ENCODE measurements at regions not wholly inside any gene's neighbourhood (a gene's known extent, or its start where the extent isn't known, plus 50 kb on each side); places are given as distances from the start of the nearest gene placed in this dataset.

DNA sequence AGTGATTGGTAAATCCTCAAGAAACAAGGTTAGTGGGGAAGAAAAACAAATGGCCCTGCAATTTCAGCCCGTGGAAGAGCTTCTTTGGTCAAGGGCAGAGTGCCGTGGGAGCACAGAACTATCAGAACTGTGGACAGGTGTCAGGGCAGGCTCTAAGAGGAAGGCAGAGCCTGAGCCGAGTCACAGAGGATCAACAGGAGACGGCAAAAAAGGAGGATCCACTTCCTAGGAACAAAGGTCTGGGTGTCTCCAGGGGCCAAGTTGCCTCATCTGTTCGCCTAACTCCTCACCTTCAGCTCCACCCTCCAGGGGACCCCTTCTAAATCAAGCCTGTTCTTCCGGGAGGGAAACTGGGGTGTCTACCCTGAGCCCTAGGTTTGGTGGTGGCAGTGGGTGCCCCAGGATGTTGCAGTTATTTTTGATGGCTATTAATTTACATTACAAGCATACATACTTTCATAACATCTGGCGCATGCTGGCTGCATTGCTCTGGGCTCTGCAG is 88.0 kb downstream of the FEM1C start:
- no peak overlapping the region for H3K4me3 Mint-ChIP-seq
- peaks cover 42% of the 10 kb centered on the region for H3K4me1 Mint-ChIP-seq (ENCODE audit: low read depth)
- no peaks in the 10 kb centered on the region for H3K9me3 Mint-ChIP-seq
- no peak overlapping the region for H3K27ac Mint-ChIP-seq
- DNase-seq = no peak
- H3K36me3 Mint-ChIP-seq (ENCODE audit: low read depth) = no peaks in the 10 kb centered on the region
- TF ChIP-seq, protein P1, sequence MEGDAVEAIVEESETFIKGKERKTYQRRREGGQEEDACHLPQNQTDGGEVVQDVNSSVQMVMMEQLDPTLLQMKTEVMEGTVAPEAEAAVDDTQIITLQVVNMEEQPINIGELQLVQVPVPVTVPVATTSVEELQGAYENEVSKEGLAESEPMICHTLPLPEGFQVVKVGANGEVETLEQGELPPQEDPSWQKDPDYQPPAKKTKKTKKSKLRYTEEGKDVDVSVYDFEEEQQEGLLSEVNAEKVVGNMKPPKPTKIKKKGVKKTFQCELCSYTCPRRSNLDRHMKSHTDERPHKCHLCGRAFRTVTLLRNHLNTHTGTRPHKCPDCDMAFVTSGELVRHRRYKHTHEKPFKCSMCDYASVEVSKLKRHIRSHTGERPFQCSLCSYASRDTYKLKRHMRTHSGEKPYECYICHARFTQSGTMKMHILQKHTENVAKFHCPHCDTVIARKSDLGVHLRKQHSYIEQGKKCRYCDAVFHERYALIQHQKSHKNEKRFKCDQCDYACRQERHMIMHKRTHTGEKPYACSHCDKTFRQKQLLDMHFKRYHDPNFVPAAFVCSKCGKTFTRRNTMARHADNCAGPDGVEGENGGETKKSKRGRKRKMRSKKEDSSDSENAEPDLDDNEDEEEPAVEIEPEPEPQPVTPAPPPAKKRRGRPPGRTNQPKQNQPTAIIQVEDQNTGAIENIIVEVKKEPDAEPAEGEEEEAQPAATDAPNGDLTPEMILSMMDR (IDR thresholded peaks at IDR 0.05) = no peak
- no peaks in the 10 kb centered on the region for H3K27me3 Mint-ChIP-seq (ENCODE audit: insufficient read depth)

DNA sequence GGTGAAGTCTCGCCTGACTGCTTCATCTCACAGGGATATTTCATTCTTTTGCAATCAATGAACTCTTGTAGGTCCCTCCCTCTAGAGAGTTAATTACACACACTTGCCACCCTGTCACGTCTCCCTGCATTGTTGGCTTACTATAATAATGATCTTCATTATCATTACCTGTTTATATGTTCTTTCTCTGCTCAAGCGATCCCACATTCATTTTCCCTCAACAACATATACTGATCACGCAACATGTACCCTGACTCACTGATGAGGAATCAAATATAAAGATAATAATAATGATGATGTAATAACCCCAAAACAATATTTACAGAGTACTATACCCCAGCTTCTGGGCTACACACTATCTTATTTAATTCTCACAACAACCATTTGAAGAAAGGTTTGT is 88.5 kb downstream of the FEM1C start:
- DNase-seq = no peak
- H3K27me3 Mint-ChIP-seq (ENCODE audit: insufficient read depth) = no peaks in the 10 kb centered on the region
- H3K9me3 Mint-ChIP-seq = no peaks in the 10 kb centered on the region
- H3K4me3 Mint-ChIP-seq = no peak overlapping the region
- peaks cover 47% of the 10 kb centered on the region for H3K4me1 Mint-ChIP-seq (ENCODE audit: low read depth)
- H3K36me3 Mint-ChIP-seq (ENCODE audit: low read depth) = no peaks in the 10 kb centered on the region
- H3K27ac Mint-ChIP-seq = peak overlapping the region; percentile 18; the same call in 1 of the 2 replicates
- TF ChIP-seq, protein P1 (IDR thresholded peaks at IDR 0.05) = no peak

DNA sequence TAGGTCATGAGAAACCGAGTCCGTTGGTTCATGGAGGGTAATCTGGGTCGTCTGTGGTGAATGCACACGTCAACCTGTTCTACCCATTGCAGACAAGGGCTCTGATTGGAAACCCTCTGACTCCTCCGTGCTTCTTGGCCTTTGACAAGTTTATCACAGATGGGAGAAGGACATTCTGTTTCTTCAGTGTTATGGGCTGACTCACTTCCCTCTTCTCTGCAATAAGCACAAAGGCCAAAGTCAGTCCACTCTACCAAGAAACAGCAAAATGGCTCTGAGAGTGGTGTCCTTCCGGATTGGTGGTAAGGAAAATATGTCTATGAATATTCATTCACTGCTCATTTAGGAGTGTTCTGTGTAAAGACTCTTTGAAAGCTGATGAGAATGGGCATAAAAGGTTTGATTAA is 89.3 kb downstream of the FEM1C start:
- Mint-ChIP-seq H3K4me1 (ENCODE audit: low read depth) (peaks cover 55% of the 10 kb centered on the region), H3K27me3 (ENCODE audit: insufficient read depth) (no peaks in the 10 kb centered on the region), H3K36me3 (ENCODE audit: low read depth) (no peaks in the 10 kb centered on the region), H3K4me3 (0 out of 2 replicates have a peak overlapping the region, but pooled peaks have one; percentile 4), H3K9me3 (no peaks in the 10 kb centered on the region), H3K27ac (peak overlapping the region; percentile 61)
- peak; percentile 63 for DNase-seq
- TF ChIP-seq, protein P1 (IDR thresholded peaks at IDR 0.05) = no peak

DNA sequence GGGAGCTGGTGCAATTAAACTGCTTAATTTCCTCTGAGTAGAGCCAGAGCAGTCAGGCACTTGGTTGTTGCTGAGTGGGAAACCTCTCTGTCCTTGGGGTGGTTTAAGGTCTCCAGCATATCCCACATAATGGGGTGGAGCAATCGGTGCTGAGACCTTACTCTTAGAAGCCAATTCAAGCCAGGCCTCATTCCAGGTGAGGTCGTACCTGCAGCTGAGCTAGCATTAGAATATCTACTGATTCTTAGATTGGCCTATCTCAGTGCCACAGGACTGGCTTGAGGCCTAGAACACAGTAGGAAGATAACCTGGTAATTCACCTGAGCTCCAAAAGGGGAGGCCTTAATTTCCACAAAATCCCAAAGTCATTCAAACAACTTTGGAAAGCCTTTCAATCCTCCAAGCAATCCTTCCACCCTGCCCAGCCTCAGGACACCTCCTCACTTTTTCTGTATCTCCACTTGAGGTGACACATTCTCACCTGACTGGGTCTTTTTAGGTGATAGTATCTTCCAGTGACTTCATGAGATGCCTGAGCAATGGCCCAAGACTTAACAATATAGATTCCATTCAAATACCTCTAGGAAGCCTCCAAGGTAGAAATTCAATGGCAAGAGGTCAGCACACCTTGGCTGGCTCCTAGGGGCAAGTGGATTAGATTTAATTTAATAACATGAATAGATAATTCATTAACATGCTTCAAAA is 91.0 kb downstream of the FEM1C start:
- Mint-ChIP-seq H3K4me1 (ENCODE audit: low read depth) (peaks cover 56% of the 10 kb centered on the region), H3K27me3 (ENCODE audit: insufficient read depth) (no peaks in the 10 kb centered on the region), H3K4me3 (no peak overlapping the region), H3K36me3 (ENCODE audit: low read depth) (no peaks in the 10 kb centered on the region), H3K27ac (no peak overlapping the region), H3K9me3 (no peaks in the 10 kb centered on the region)
- TF ChIP-seq, protein P1 (IDR thresholded peaks at IDR 0.05) = no peak
- DNase-seq = no peak

DNA sequence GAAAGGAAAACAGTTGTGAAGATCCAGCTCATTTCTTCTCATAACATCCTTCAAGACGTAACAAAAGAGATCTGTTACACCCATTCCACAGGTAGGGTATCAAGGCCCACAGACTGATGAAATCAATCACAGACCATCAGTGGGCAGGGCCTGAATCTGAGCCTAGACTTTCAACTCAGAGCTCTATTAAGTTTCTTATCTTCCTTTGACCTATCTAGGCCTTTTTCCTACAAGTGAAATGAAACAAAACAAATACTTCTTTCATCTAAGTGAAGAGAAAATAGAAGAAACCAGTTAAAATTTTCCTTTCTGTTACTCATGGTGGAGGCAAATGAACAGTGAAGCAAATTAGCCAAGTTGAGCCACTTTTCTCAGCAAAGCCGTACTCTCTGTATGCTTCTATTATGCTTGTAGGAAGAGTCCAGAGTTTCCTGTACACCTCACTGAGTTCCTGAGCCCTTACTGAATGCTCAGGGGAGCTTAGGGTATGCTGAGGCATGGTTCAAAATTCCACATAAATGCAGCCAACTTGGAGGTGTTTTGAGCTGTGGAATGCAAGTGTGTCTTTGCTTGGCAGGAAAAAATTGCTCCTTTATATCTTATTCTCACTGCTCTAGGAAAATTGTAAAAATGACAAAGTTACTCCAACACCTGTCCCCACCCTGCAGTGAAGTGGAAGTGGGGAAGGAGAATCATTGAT is 91.9 kb downstream of the FEM1C start:
- H3K36me3 Mint-ChIP-seq (ENCODE audit: low read depth) = no peaks in the 10 kb centered on the region
- no peak overlapping the region for H3K4me3 Mint-ChIP-seq
- no peak overlapping the region for H3K27ac Mint-ChIP-seq
- TF ChIP-seq, protein P1 (IDR thresholded peaks at IDR 0.05) = no peak
- H3K27me3 Mint-ChIP-seq (ENCODE audit: insufficient read depth) = no peaks in the 10 kb centered on the region
- no peak for DNase-seq
- H3K9me3 Mint-ChIP-seq = no peaks in the 10 kb centered on the region
- H3K4me1 Mint-ChIP-seq (ENCODE audit: low read depth) = peaks cover 56% of the 10 kb centered on the region

All from HFFc6 (cell line).